IPS-18a (cell line): ENCODE measurements at regions not wholly inside any gene's neighbourhood (a gene's known extent, or its start where the extent isn't known, plus 50 kb on each side); places are given as distances from the start of the nearest gene placed in this dataset.

ENCODE experiments used
- H3K27ac ChIP-seq: one replicate; pipeline ENCODE4 v1.5.1; 2013; ENCODE audit warnings: low read length
- H3K27me3 ChIP-seq: one replicate; pipeline ENCODE4 v1.6.1; 2013; ENCODE audit warnings: mild to moderate bottlenecking, low read length; ENCODE audit not compliant: control insufficient read depth, insufficient read depth
- H3K36me3 ChIP-seq: one replicate; pipeline ENCODE4 v1.6.1; 2013; ENCODE audit warnings: low read depth, low read length; ENCODE audit not compliant: control insufficient read depth
- H3K4me1 ChIP-seq: one replicate; pipeline ENCODE4 v1.6.1; 2013; ENCODE audit warnings: low read depth, low read length; ENCODE audit not compliant: control insufficient read depth
- H3K4me3 ChIP-seq: one replicate; pipeline ENCODE4 v1.5.1; 2013; ENCODE audit warnings: low read length
- H3K9ac ChIP-seq: one replicate; pipeline ENCODE4 v1.6.1; 2013; ENCODE audit warnings: mild to moderate bottlenecking, low read length, moderate library complexity
- H3K9me3 ChIP-seq: one replicate; pipeline ENCODE4 v1.6.1; 2013; ENCODE audit warnings: low read depth, low read length; ENCODE audit not compliant: control insufficient read depth

DNA sequence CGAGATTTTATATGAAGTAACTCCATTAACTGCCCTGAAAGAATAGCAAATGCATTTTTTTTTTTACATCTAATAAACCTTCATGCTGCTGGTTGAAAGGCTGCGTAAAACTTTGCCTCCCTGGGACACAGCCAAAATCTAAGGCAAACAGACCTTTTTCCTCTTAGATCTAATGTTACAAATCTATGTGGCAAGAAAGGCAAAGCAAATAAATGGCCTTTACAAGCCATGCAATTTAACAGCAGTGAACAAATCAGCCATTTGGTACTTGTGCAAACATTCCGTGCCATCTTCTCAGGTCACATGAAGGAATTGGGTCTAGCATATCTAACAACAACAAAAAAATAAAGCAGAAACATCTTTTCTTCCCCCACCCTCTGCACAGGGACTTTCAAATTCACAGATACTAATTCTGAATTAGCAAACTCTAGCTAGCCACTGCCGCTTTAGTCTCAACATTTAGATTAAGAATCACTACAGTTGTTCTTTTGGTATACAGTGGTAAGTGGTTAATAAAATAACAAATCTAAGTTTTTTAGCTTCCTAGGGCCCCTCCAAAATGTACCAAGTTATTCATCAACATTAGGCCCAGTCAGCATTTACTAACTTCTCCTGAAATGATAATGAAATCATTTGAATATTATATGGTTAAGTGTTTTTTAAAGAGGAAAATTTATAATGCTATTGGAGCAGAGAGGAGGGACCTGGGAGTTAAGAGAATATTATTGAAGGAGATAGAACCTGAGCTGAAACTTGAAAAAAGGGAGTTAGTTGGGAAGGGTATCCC is 593.8 kb downstream of the SMARCA1 start:
- Histone ChIP-seq H3K27me3 (no peaks in the 10 kb centered on the region), H3K4me1 (no peaks in the 10 kb centered on the region), H3K9ac (no peak overlapping the region), H3K4me3 (no peak overlapping the region), H3K36me3 (no peaks in the 10 kb centered on the region), H3K27ac (no peak overlapping the region), H3K9me3 (peaks cover 13% of the 10 kb centered on the region)

DNA sequence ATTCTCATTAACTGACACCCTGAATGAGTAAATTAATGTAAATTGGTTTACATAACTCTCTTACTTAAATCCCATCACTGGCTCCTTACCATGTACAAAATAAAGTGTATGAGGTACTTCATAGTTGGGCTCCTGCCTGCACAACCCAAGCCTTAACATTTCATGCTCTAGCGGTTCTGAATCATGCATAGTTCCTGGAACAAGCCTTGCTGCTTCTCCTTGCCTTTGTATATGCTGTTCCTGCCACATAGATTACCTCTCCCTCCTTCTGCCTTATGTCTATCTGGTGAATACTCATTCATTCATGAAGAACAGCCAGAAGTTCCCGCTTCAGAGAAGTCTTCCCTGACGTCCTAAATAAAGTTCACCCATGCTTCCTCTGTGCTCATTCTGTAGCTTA is 594.7 kb downstream of the SMARCA1 start:
- H3K27ac ChIP-seq: no peak overlapping the region
- no peak overlapping the region for H3K4me3 ChIP-seq
- H3K36me3 ChIP-seq: no peaks in the 10 kb centered on the region
- no peaks in the 10 kb centered on the region for H3K27me3 ChIP-seq
- no peak overlapping the region for H3K9ac ChIP-seq
- H3K4me1 ChIP-seq: no peaks in the 10 kb centered on the region
- H3K9me3 ChIP-seq: peaks cover 17% of the 10 kb centered on the region

DNA sequence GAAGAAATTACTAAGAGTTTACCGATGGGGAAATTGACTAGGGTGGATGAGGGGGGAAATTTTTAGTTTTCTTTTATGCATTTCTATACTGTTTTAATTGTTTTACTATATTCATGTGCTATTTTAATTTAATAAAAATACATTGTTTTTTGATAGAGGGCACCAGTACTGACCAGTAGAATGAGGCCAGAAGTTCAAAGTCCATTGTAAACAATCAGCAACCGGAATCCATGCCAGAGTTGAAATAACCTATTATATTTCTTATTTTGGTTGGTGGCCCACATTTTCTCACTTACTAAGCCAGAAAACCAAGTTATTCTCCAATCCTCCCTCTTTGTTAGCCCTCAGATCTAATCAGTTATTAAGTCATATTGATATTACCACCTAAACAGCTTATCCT is 595.9 kb downstream of the SMARCA1 start:
- H3K4me3 ChIP-seq: no peak overlapping the region
- no peak overlapping the region for H3K9ac ChIP-seq
- H3K4me1 ChIP-seq: no peaks in the 10 kb centered on the region
- H3K27me3 ChIP-seq: no peaks in the 10 kb centered on the region
- H3K36me3 ChIP-seq: no peaks in the 10 kb centered on the region
- H3K9me3 ChIP-seq: peaks cover 17% of the 10 kb centered on the region
- H3K27ac ChIP-seq: no peak overlapping the region

DNA sequence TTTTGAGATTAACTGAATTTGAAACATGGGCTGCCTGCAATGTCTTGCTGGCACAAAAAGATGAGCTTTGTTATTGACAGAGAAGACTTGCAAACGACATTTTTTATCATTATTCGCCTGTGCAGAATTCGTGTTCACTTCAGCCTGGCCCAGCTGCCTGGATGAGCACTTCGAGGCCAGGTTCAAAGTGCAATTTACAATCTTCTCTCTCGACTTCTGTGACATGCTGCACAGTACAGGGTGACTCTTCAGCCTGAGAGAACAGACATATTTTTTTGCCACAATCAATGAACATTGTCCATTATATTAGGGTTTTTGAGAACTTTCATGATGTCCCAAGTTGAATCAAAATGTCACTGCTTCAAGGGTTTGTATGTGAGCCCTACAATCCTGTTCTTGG is 616.5 kb downstream of the SMARCA1 start:
- no peak overlapping the region for H3K4me3 ChIP-seq
- no peak overlapping the region for H3K9ac ChIP-seq
- H3K27ac ChIP-seq: no peak overlapping the region
- H3K9me3 ChIP-seq: peaks cover 11% of the 10 kb centered on the region
- no peaks in the 10 kb centered on the region for H3K4me1 ChIP-seq
- H3K36me3 ChIP-seq: no peaks in the 10 kb centered on the region
- no peaks in the 10 kb centered on the region for H3K27me3 ChIP-seq

DNA sequence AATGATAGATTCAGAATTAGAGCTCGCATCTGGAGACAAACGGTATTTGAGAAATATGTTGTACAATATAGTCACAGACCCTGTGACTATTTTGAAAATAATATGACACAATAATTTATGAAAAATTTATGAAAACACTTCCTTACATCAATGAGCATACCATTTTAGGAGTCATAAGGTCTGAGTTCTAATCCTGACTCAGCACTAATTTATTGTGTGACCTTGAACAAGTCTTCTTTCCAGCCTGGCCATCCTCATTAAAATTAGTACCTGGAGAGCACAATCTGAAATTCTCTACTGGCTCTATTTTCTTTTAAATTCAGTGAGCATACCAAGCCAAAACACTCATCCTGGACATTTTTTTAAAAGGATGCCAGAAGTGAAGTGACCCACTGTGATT is 622.3 kb downstream of the SMARCA1 start:
- Histone ChIP-seq H3K4me1 (no peaks in the 10 kb centered on the region), H3K27me3 (no peaks in the 10 kb centered on the region), H3K36me3 (no peaks in the 10 kb centered on the region), H3K4me3 (no peak overlapping the region), H3K27ac (no peak overlapping the region), H3K9me3 (peaks cover 8% of the 10 kb centered on the region), H3K9ac (no peak overlapping the region)

DNA sequence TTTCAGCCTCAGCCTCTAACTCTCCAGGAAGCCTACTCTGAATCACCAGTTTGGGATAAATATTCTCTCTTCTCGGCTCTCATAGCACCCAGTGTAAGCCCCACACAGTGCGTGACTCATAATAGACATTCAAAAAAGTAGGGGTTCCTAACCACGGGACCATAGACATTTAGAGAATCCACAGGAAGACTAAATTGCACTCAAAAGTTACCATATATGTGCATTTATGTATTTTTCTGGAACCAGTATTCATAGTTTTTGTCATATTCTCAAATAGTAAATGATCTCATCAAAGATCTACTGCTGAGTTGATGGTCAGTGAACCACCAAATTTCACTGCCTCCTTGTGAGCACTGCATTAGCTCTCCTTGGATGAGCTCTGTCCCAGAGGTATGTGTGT is 625.7 kb downstream of the SMARCA1 start:
- Histone ChIP-seq H3K36me3 (no peaks in the 10 kb centered on the region), H3K4me1 (no peaks in the 10 kb centered on the region), H3K27ac (no peak overlapping the region), H3K4me3 (no peak overlapping the region), H3K9ac (no peak overlapping the region), H3K27me3 (no peaks in the 10 kb centered on the region), H3K9me3 (peaks cover 9% of the 10 kb centered on the region)

DNA sequence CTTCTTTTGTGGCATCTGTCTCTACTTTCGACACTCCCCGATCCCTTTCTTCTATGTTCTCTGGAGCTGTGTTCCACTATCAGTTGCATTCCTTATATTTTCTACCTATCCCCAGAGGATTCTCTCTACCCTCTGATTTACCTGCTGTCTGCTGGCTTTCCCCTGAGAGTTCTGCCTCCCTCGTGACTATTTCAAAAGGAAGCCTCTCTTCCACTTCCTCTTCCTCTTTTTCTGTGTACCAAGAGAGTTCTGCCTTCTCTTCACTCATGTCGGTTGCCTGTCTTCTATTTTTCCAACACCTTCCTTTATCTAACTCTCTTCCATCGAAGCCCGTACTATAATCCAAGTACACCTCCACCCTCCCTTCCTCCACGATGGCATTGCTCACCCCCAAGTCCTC is 631.7 kb downstream of the SMARCA1 start:
- Histone ChIP-seq H3K9me3 (peaks cover 5% of the 10 kb centered on the region), H3K4me3 (no peak overlapping the region), H3K27me3 (no peaks in the 10 kb centered on the region)

DNA sequence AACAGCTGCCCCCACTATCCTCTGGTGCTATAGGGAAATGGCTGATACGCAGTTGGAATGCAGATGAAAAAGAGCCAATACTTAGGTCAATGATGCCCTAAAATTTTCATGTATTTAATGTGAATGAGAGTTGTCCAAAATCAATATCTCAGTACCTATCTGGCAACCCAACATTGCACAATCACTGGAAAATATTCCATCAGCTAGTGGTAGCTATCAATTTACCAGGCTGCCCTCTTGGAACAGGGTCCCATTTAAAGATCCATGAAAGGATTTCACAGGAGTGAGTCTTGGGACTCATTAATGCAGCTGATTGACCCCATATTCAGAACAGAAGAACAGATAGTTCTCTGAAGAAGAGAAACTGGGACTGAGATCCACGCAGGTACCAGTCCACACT is 638.9 kb downstream of the SMARCA1 start:
- Histone ChIP-seq H3K9me3 (peaks cover 4% of the 10 kb centered on the region), H3K9ac (no peak overlapping the region), H3K27me3 (no peaks in the 10 kb centered on the region), H3K4me1 (no peaks in the 10 kb centered on the region), H3K27ac (no peak overlapping the region), H3K4me3 (no peak overlapping the region), H3K36me3 (no peaks in the 10 kb centered on the region)

More for the DNA sequence above, 631.7 kb downstream of the SMARCA1 start:
- Histone ChIP-seq H3K36me3 (no peaks in the 10 kb centered on the region), H3K4me1 (no peaks in the 10 kb centered on the region), H3K27ac (no peak overlapping the region), H3K9ac (no peak overlapping the region)

DNA sequence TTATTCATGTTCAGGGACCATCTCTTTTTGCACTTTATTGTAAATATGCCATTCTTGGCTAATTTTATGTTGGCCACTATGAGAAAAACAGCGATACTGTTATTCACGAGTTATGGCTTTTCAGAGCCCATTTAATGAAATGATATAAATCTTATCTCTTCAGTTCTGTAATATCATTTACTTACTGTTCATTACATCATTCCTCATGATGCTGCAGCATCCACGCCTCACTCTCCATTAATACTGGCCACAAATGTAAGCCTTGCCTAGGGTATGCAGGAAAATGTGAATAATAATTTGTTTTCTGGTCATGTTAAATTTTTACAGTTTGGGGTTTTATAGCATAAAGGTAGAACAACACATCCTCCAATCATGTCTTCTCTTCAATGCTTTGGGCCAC is 639.6 kb downstream of the SMARCA1 start:
- Histone ChIP-seq H3K27ac (no peak overlapping the region), H3K27me3 (no peaks in the 10 kb centered on the region), H3K9me3 (peaks cover 9% of the 10 kb centered on the region)

DNA sequence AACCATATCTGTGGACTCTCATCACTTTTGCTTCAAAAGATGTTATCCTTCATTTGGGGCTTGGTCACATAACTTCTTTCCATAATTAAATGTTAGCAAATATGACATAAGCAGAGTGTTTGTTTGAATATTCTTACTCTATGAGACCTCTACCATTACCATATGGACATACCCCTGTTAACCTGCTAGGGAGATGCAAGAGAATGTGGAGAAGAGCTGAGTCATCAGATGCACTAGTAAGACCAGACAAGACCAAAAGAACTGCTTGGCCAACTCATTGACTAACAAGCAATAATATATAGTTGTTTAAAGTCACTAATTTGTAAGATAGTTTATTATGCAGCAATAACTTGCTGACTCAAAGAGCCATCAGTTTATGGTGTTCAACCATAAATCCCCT is 652.9 kb downstream of the SMARCA1 start:
- Histone ChIP-seq H3K27me3 (no peaks in the 10 kb centered on the region), H3K27ac (no peak overlapping the region), H3K9ac (no peak overlapping the region), H3K4me1 (no peaks in the 10 kb centered on the region), H3K36me3 (no peaks in the 10 kb centered on the region), H3K4me3 (no peak overlapping the region), H3K9me3 (peaks cover 20% of the 10 kb centered on the region)

More for the DNA sequence above, 639.6 kb downstream of the SMARCA1 start:
- no peak overlapping the region for H3K4me3 ChIP-seq
- no peak overlapping the region for H3K9ac ChIP-seq
- no peaks in the 10 kb centered on the region for H3K36me3 ChIP-seq
- H3K4me1 ChIP-seq: no peaks in the 10 kb centered on the region

DNA sequence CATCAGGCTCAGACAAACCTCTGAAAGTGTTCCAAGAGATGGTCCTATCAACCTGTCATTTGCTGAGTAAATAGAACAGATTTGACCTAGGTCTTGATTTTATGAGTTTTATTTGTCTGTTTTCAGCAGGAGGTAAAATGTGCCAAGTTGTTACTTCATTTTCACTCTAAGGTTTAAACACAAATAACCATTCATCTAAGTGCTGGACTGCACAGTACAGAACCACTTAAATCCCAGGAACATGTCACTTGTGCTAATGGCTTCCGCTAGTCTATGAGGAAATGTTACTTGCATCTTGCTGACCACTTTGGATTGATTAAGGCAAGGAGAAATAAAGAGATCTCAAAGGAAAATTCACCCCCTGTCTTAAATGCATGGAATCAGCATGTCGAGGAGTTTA is 660.7 kb downstream of the SMARCA1 start:
- Histone ChIP-seq H3K36me3 (no peaks in the 10 kb centered on the region), H3K27me3 (no peaks in the 10 kb centered on the region), H3K4me1 (no peaks in the 10 kb centered on the region), H3K9me3 (peaks cover 15% of the 10 kb centered on the region), H3K9ac (no peak overlapping the region), H3K27ac (no peak overlapping the region), H3K4me3 (no peak overlapping the region)

DNA sequence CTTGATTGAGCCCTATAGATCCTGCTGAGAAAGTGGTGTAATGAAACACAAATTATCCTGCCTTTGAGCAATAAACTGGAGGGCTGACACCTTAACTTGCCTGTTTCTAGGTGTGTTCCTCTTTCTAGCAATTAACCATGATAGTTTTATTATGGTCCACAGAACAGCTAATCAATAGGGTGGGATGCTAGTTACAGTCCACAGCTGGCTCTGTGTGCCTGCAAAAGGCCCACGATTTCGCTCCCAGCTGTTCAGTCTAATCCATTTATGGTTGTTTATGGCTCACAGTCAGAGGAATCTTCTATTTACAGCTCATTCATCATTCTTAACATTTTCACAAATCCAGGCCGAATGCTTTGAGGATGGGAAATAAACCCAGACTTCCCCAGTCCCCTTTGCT is 674.9 kb downstream of the SMARCA1 start:
- Histone ChIP-seq H3K27me3 (no peaks in the 10 kb centered on the region), H3K36me3 (no peaks in the 10 kb centered on the region), H3K27ac (no peak overlapping the region), H3K4me1 (no peaks in the 10 kb centered on the region), H3K9me3 (peaks cover 14% of the 10 kb centered on the region), H3K4me3 (no peak overlapping the region), H3K9ac (no peak overlapping the region)
